IPS-NIHi7 (cell line): ENCODE measurements at regions not wholly inside any gene's neighbourhood (a gene's known extent, or its start where the extent isn't known, plus 50 kb on each side); places are given as distances from the start of the nearest gene placed in this dataset.

Experiments
- DNase-seq: peaks from one replicate; pipeline ENCODE4 v3.0.0; 2012; ENCODE audit warnings: mixed read lengths; ENCODE audit errors: extremely low spot score

GRCh38 chr6:113340371-113340770, 516.8 kb upstream of the MARCKS start:
- DNase-seq = no peak

GRCh38 chr6:113343940-113344339, 513.2 kb upstream of the MARCKS start:
- DNase-seq = no peak

- no peak for DNase-seq
These were observed 512.2 kb upstream of the MARCKS start for GRCh38 chr6:113344969-113345368.

DNA sequence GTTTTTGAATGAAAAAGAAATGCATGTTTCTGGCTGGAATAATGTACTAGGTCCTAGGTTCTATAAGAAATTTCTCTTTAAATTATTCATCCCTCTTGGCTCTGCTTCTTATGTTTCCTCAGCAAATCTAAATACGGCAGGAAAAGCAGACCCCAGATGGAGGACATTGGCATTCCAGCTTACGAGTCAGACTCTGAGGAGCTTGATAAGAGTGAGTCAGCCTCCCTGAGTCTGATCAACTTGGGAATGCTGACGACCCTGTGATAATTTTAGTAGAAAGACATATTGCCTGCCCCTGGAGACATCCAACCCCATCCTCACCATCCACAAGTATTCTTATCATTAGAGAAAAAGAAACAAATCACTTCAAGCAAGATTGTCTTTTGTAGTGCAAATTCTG, 509.7 kb upstream of the MARCKS start:
- peak; percentile 23 for DNase-seq

DNA sequence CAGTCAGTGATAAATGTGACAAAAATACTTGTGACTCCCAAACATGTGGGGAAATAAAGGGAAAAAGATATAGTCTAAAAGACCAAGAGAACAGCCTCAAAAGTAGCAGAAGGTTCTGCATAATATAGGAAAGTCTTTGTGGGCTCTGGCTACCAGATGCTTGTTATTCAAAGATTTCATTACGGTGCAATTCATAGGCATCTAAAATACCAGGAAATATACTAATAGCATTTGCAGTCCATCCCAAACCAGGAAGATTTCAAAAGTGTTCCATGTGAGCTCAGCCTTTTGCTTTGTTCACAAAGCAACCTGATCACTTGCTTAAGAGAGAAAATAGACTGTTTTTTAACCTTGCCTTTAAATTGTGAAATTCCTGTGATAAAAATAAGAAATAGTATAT, 506.7 kb upstream of the MARCKS start:
- no peak for DNase-seq

DNA sequence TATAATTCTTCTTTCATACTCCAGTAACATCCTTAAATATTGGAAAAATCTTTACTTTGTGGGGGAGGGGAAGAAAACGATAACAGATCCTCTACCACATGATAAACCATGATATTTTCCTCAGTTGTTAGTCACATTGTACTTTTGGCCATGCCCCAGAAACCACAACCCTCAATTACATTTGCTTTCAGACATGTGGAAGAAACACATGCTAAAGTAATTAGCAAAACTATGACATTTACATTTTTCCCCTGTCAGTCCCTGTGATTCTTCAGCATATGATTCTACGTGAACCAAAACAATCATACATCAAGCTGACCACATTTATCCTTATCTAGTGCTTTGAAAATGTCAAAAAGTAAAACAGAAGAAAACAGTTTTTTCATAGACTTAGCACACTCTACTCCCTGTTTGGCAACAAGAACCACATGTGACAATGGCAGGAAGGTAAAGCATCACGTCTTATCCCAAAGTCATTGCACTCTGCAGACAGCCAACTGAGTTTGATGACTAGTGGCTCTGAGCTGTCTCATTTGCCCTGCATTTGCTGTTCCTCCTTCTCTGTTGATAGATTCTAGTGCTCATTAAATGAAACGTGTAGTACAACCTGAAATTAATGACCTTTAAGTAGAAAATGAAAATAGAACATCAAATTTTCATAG, 505.8 kb upstream of the MARCKS start:
- DNase-seq = no peak

DNA sequence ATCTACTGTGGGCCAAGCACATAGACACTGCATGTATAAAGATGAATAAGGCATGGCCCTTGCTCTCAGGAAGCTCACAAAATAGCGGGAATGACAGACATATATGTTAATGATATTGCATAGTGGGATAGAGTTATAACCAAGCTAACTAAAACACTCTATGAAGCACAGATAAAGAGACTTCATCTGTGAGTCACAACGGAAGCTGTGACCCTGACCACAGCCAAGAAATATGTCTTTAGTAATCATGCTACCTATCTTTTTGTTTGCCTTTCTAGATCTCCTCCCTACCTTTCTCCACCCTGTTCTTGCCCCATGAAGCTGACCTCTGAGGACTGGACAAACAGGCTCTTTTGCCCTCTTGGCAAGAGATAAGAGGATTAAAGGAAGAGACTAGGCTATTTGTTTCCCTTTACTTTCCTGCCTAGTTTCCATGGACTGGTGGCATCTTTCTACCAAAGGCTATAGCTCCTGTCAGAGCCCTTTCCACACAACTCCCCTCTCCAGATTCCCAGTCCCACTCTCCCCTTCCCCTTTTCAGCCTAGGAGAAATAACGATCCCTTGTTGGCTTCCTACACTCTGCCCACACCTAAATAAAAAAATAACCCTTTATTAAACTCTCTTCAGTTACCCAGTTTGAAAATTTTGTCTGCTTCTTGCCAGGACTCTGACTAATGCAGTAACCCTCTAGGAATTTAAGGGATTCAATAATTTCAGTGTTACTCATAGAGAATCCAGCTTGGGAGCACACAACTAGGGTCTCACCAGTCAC, 504.9 kb upstream of the MARCKS start:
- no peak for DNase-seq

DNA sequence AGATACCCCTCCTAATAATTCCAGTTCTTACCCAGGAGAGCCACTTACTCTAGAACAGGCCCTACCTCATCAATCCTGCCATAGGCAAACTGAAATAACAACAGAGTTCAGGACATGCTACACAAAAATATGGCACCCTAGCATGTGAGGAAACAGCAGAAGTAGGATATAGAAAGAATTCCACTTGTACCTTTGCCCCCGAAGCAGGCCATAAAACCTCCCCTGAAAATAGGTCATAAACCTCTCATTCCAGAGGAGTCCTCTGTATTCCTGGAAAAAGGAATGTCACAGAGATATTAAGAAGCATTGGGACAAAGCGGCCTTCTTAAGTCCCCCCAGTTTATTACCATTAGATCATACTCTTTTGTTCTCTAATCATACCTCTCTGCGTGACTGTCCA, 504.3 kb upstream of the MARCKS start:
- DNase-seq = no peak

DNA sequence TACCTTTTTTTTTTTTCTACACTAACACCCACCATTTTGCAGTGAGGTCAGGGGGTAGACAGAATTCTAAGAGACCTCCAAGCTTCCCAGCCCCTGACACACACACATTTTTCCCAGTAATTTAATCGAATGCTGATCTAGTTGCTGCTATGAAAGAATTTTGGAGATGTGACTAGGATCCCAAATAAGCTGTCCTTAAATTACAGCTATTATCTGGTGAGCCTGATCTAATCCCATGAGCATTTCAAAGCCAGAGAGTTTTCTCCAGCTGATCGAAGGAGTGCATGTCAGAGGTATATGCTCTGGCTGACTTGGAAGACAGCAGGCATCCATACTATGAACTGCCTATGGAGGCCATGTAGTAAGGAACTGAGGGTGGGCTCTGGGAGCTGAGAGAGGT, 503.8 kb upstream of the MARCKS start:
- DNase-seq = no peak

- DNase-seq = no peak
These were observed 502.8 kb upstream of the MARCKS start for GRCh38 chr6:113354204-113354895.

DNA sequence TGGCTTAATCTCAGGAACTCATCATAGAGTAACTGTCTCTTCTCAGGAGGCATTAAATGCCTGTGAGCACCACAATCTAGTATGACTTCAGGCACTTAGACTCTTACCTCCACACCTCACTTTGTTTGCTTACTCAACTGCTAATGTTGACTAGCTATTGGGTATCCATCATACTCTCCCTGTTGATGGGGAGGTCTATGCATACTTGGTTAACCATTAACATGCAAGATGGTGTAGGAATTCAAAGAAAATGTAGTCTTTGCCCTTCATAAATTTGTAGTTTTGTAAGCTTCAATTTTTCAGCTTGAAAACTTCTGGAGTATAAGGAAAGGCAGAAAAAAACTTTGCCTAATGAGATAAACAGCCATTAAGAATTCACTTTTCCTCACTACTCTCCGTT, 501.0 kb upstream of the MARCKS start:
- DNase-seq = no peak

GRCh38 chr6:113357041-113357440, 500.1 kb upstream of the MARCKS start:
- no peak for DNase-seq

DNA sequence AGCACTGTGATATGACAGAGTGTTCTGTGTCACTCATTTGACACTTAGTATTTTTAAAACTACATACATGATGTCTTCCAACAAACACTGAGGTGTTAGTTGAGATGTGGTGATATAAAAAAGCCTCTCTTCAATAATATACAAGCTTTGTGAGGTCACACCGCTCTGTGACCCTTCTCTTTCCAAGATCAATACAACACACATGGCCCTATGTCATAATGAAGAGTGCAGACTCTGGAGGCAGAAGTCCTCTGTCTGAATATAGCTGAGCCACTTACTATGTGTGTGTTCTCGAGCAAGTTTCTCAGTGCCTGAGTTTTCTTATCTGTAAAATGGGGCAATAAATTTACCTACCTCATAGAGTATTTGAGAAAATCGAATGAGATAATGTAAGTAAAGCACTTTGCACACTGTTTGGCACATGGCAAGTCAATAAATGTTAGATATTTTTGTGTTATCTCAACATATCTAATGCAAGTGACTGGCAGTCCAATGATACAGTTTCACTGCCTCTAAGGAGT, 499.0 kb upstream of the MARCKS start:
- no peak for DNase-seq

GRCh38 chr6:113359155-113360140, 497.7 kb upstream of the MARCKS start:
- DNase-seq = no peak

GRCh38 chr6:113361014-113361645, 496.0 kb upstream of the MARCKS start:
- DNase-seq = no peak

DNA sequence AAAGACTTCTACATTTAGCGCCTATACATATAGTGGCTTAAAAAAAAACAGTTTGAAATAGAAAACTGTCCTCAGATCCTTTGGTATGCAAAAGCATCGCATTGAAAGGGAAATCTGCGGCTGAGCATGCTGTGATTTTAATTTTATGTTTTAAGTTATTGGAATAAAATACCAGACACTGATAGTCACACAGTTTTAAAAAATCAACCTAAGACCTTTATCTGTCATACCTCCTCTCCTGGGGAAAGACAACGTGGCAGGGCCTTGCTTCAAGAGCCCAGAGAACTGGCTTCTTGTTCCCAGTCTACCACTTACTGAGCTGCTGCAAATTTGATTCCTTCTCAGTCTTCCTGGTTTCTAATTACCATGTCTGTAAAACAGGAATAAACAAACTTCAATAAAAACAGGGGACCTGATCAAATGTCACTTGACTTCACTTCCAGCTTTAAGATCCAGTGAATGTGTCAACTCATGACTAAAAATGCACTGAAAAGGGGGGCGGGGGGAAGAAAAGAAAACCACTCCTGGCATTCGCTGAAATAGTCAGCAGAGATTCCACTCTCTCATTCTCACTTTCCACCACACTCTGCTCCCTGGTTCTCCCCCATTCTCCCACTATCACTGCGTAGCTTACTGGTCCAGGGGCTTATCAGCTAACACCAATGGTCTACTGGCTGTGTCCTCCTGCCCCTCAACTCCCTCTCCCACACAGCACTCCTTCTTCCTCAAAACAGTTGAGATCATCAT, 494.7 kb upstream of the MARCKS start:
- no peak for DNase-seq

- no peak for DNase-seq
These were observed 493.9 kb upstream of the MARCKS start for GRCh38 chr6:113363048-113363798.

GRCh38 chr6:113363866-113364265, 493.3 kb upstream of the MARCKS start:
- no peak for DNase-seq

GRCh38 chr6:113364766-113365165, 492.4 kb upstream of the MARCKS start:
- no peak for DNase-seq

- DNase-seq = no peak
These were observed 492.0 kb upstream of the MARCKS start for GRCh38 chr6:113365191-113365590.
